GM19025 (cell line): ENCODE measurements at regions not wholly inside any gene's neighbourhood (a gene's known extent, or its start where the extent isn't known, plus 50 kb on each side); places are given as distances from the start of the nearest gene placed in this dataset.

Experiments
- ATAC-seq: cut with Tn5 transposase; IDR thresholded peaks from one replicate; pipeline ENCODE4 v1.9.1; 2021; ENCODE audit warnings: mild to moderate bottlenecking, low read depth, moderate library complexity; ENCODE audit not compliant: unreplicated experiment

GRCh38 chr1:118370861-118371260 lies 185.8 kb upstream of the SPAG17 start:
- no peak for ATAC-seq

- no peak for ATAC-seq
These were observed 181.3 kb upstream of the SPAG17 start for GRCh38 chr1:118366286-118366685.

- no peak for ATAC-seq
These were observed 179.9 kb upstream of the SPAG17 start for GRCh38 chr1:118364882-118365281.

- ATAC-seq, result no peak
These were observed 178.4 kb upstream of the SPAG17 start for GRCh38 chr1:118363396-118363795.

DNA sequence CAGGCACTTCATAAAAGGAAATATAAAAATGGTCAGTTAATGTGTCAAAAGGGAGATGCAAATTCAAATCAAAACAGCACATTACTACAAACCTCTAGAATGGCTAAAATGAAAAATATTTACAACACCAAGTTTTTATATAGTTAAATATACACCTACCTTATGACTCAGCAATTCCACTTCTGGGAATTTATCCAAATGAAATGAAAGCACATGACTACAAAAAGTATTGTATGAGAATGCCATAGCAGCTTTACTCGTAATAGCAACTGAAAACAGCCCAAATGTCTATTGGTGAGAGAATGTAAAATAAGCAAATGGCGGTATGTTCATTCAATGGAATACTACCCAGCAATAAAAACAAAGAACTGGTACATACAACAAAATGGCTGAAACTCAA lies 175.8 kb upstream of the SPAG17 start:
- ATAC-seq, result no peak

DNA sequence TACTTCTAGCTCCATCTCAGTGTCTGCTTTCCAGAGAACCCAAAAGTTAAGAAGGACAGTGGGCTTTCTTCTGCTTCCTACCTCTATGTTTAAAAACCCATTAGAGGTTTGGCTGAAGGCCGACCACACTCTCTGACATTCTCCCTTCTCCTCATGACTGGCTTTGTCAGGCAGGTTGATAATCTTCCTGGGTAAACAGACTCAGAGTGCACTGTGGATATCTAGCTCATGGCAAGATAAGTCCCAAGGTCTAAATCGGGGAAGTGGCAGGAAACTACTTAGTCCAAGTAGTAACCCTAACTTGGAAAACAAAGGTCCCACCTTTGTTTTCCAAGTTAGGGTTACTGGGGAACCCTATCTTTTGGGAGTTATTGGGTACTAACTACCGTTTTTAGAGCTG lies 161.9 kb upstream of the SPAG17 start:
- ATAC-seq, result no peak

GRCh38 chr1:118340928-118341910 lies 156.2 kb upstream of the SPAG17 start:
- no peak for ATAC-seq

GRCh38 chr1:118339400-118340124 lies 154.5 kb upstream of the SPAG17 start:
- ATAC-seq, result no peak

GRCh38 chr1:118338936-118339335 lies 153.9 kb upstream of the SPAG17 start:
- ATAC-seq, result no peak

- ATAC-seq, result no peak
These were observed 152.3 kb upstream of the SPAG17 start for GRCh38 chr1:118337346-118337745.

- peak; percentile 94 for ATAC-seq
These were observed 150.3 kb upstream of the SPAG17 start for GRCh38 chr1:118335331-118335732.

- no peak for ATAC-seq
These were observed 149.5 kb upstream of the SPAG17 start for GRCh38 chr1:118334506-118334905.

GRCh38 chr1:118333601-118334210 lies 148.7 kb upstream of the SPAG17 start:
- ATAC-seq, result no peak

DNA sequence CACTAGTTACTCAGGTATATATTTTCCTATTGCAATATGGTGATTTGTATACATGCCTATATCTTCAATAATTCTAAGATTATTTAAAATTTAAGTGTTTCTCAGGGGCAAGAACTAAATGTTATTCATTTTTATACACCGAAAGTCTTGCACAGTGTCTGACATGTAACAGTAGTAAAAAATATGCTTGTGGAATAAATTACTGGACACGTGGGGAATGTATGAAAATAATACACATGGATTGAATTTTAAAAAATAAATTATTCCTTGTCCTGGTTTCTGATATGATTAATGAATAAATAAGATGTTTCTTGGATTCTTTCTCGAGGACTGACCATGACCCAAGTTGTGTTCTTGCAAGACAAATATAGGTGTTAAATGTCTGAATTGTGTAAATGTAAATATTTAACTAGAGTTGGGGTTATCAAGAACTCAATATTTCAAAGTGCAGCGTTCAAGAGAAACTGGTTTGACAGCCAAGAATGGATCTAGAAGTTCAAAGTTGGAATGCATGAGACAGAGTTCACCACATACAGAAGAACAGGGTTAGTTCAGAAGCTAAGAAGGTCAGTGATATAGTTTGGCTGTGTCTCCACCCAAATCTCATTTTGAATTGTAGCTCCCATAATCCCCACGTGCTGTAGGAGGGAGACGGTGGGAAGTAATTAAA lies 142.1 kb upstream of the SPAG17 start:
- no peak for ATAC-seq

DNA sequence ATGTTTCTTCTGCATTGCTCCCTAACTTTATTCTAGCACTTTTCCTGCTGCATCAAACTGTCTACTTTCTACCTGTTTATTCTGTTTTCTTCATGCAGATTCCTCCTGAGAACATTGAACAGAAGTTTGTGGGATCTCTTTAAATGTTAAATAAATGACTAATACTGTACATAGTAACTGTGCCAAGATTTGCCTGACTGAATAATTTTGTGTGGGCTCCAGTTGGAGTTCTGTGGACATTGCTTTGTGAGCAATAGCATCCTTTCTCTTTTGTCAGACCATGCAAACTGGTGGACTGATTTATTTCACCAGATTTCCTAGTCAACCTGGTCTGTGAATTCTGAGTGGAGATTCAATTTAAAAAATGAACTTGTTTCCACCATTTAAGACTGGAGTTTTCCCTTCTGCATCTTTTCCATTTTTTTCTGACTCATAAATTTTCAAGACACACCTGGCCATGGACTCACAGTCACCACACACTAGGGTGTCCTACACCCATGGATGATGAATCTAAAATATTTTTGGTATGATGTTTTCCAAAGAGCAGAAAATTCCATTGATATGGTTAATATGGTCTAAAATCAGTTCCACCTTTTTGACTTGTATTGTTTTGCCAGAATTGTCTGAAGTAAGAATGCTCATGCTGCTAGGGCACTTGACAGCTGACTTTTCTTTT lies 140.7 kb upstream of the SPAG17 start:
- no peak for ATAC-seq

DNA sequence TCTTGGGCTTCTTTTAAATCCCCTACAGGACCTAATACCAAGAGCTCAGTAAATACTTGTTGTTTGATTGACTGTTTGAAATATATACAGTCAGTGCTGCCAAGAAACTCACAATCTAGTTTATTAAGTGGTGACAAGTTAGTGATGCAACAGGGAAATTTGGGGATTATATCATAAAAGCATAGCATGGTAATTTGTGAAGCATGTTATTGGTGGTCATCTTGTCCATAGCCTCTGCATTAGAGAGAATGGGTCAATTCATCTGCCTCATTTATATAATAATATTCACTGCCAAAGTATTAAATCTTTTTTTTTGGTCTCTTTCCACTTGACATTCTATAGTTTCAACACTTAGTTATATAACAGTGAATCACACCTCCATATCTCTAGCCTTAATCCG lies 138.2 kb upstream of the SPAG17 start:
- ATAC-seq, result no peak

DNA sequence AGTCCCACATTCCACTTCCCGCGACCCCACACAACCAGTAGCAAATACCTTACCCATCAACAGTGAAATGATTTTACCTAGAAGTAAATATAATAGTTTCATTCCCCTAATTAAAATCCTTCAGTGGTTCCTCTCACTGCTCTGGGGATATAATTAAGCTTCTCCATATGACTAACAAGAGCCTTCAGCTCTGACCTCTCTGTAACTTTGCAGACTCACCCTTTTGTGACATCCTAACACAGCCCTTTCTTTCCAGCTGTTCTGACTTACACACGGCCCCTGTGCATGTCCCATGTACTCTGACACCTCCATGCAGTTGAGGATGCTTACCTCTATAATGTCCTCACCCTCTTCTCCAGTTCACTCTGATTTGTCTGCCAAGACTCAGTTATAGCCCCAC lies 137.3 kb upstream of the SPAG17 start:
- no peak for ATAC-seq

DNA sequence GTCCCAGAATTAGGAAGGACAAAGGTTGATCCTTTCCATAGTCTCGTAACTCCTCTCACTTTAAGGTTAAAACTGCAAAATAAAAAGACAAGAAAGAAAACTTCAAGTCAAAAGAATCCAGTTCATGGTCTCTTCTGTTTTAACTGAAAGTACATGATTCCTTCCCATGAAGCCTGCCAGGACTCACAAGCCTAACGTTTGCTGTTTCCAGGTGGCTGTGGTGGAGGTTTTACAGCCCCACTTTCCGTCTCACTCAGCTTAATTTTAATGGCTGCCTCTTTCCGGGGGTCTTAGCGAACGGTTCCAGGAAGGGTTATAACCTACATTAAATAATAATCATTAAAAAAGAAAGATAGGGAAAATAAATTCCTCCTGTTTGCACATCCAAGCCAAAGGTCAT lies 136.8 kb upstream of the SPAG17 start:
- no peak for ATAC-seq

DNA sequence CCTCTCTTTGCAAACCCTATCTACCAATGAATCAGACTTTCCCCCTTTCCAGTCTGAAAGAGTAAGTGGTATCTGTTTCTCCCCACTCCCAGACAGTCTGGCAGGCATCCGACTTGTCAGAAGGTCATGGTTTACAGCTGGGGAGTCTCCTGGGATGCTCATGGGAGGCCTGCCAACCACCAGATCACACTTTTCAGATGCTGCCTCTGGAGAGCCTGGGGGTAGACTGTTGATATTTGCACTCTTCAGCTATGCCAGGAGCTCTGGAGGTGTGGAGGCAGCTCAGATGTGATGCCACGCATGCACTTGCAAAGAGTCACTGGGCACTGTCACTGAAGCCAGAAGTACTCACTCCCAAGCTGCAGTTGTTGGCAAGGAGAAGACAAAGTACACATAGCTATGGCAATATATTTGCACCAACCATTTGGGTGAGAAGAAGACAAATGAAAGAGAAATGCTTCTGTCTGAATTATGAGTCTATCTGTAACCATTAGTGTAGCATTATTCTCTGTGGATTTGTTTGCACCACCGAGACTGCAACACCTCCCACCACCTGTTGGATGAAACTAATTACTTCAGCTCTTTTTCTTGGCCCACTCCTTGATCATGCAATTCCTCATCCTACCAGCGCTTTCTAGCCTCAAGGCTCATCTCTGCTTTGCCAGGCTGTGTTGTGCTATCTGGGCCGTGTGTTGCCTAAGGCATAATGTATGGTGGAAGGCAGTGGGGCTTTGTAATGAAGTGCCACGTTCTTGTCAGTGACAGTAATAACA lies 133.0 kb upstream of the SPAG17 start:
- no peak for ATAC-seq
